ENCODE measurements at regions not wholly inside any gene's neighbourhood (a gene's known extent, or its start where the extent isn't known, plus 50 kb on each side); places are given as distances from the start of the nearest gene placed in this dataset.
"Not testable (repeated sequence)": the region's sequence is repeated elsewhere in the genome, so short reads cannot be mapped to it uniquely, and the experiment has no call there.

GRCh38 chr14:59004012-59004411, 184.5 kb upstream of the DAAM1 start:
- Histone ChIP-seq H3K36me3 (ENCODE audit: control insufficient read depth, insufficient read depth, low read length) (no peaks in the 10 kb centered on the region), H3K9ac (ENCODE audit: extremely low read depth, low read length, poor library complexity, severe bottlenecking) (no peak overlapping the region), H3K27ac (ENCODE audit: low read depth, low read length) (no peak overlapping the region), H3K9me3 (ENCODE audit: control insufficient read depth, low read length) (no peaks in the 10 kb centered on the region), H3K4me3 (ENCODE audit: low read length) (no peak overlapping the region), H3K27me3 (ENCODE audit: control insufficient read depth, insufficient read depth, low read length, poor library complexity, severe bottlenecking) (no peaks in the 10 kb centered on the region), H3K4me1 (ENCODE audit: control insufficient read depth, insufficient read depth, low read length) (no peaks in the 10 kb centered on the region)
- no peak overlapping the region for H3K27ac Mint-ChIP-seq
- no peaks in the 10 kb centered on the region for H3K4me1 Mint-ChIP-seq
- peak; percentile 48 for TF ChIP-seq CTCF (conservative IDR thresholded peaks at IDR 0.05)
- no peak for DNase-seq
- H3K36me3 Mint-ChIP-seq (ENCODE audit: low read depth) = no peaks in the 10 kb centered on the region
- WGBS, 2 experiments (ENCODE audit: insufficient coverage in 1 of 2, insufficient read length in 1 of 2) = 91 to 100% methylated on average over 1 to 2 of the region's 2 CpGs
- H3K9me3 Mint-ChIP-seq = peaks cover 3% of the 10 kb centered on the region
- H3K27me3 Mint-ChIP-seq (ENCODE audit: insufficient read depth) = no peaks in the 10 kb centered on the region
- no peak overlapping the region for H3K4me3 Mint-ChIP-seq

- not testable (repeated sequence) for DNase-seq; H3K9me3 ChIP-seq (ENCODE audit: control insufficient read depth, low read length); H3K27me3 Mint-ChIP-seq (ENCODE audit: insufficient read depth); H3K27ac Mint-ChIP-seq; H3K4me3 ChIP-seq (ENCODE audit: low read length); H3K4me1 ChIP-seq (ENCODE audit: control insufficient read depth, insufficient read depth, low read length); H3K27me3 ChIP-seq (ENCODE audit: control insufficient read depth, insufficient read depth, low read length, poor library complexity, severe bottlenecking); H3K4me1 Mint-ChIP-seq; H3K9ac ChIP-seq (ENCODE audit: extremely low read depth, low read length, poor library complexity, severe bottlenecking); H3K9me3 Mint-ChIP-seq; H3K36me3 ChIP-seq (ENCODE audit: control insufficient read depth, insufficient read depth, low read length); H3K4me3 Mint-ChIP-seq; H3K36me3 Mint-ChIP-seq (ENCODE audit: low read depth); H3K27ac ChIP-seq (ENCODE audit: low read depth, low read length)
- WGBS, 2 experiments (ENCODE audit: insufficient coverage in 1 of 2, insufficient read length in 1 of 2) = 93% methylated on average over 3 of the region's 4 CpGs; no CpG with 5 or more reads in 1 of the 2 experiments
Observed at GRCh38 chr14:59006179-59006578, 182.3 kb upstream of the DAAM1 start.

- Histone ChIP-seq H3K4me1 (ENCODE audit: control insufficient read depth, insufficient read depth, low read length) (no peaks in the 10 kb centered on the region), H3K4me3 (ENCODE audit: low read length) (no peak overlapping the region), H3K36me3 (ENCODE audit: control insufficient read depth, insufficient read depth, low read length) (no peaks in the 10 kb centered on the region), H3K9ac (ENCODE audit: extremely low read depth, low read length, poor library complexity, severe bottlenecking) (no peak overlapping the region), H3K9me3 (ENCODE audit: control insufficient read depth, low read length) (peaks cover 8% of the 10 kb centered on the region), H3K27ac (ENCODE audit: low read depth, low read length) (no peak overlapping the region), H3K27me3 (ENCODE audit: control insufficient read depth, insufficient read depth, low read length, poor library complexity, severe bottlenecking) (no peaks in the 10 kb centered on the region)
- Mint-ChIP-seq H3K9me3 (peaks cover 10% of the 10 kb centered on the region), H3K27me3 (ENCODE audit: insufficient read depth) (peaks cover 2% of the 10 kb centered on the region), H3K4me1 (no peaks in the 10 kb centered on the region), H3K36me3 (ENCODE audit: low read depth) (no peaks in the 10 kb centered on the region), H3K4me3 (no peak overlapping the region), H3K27ac (no peak overlapping the region)
- no peak for TF ChIP-seq CTCF (conservative IDR thresholded peaks at IDR 0.05)
- no peak for DNase-seq
Observed at GRCh38 chr14:59009967-59010366, 178.5 kb upstream of the DAAM1 start.

GRCh38 chr14:59013672-59014298, 174.7 kb upstream of the DAAM1 start:
- H3K9ac ChIP-seq (ENCODE audit: extremely low read depth, low read length, poor library complexity, severe bottlenecking) = no peak overlapping the region
- no peak overlapping the region for H3K27ac Mint-ChIP-seq
- peaks cover 8% of the 10 kb centered on the region for H3K4me1 Mint-ChIP-seq
- no peak overlapping the region for H3K4me3 ChIP-seq (ENCODE audit: low read length)
- no peak overlapping the region for H3K4me3 Mint-ChIP-seq
- TF ChIP-seq CTCF (conservative IDR thresholded peaks at IDR 0.05) = no peak
- no peak overlapping the region for H3K27ac ChIP-seq (ENCODE audit: low read depth, low read length)
- no peaks in the 10 kb centered on the region for H3K36me3 ChIP-seq (ENCODE audit: control insufficient read depth, insufficient read depth, low read length)
- H3K9me3 Mint-ChIP-seq = peaks cover 10% of the 10 kb centered on the region
- no peaks in the 10 kb centered on the region for H3K27me3 ChIP-seq (ENCODE audit: control insufficient read depth, insufficient read depth, low read length, poor library complexity, severe bottlenecking)
- peaks cover 2% of the 10 kb centered on the region for H3K27me3 Mint-ChIP-seq (ENCODE audit: insufficient read depth)
- peaks cover 8% of the 10 kb centered on the region for H3K9me3 ChIP-seq (ENCODE audit: control insufficient read depth, low read length)
- H3K36me3 Mint-ChIP-seq (ENCODE audit: low read depth) = no peaks in the 10 kb centered on the region
- peaks cover 7% of the 10 kb centered on the region for H3K4me1 ChIP-seq (ENCODE audit: control insufficient read depth, insufficient read depth, low read length)
- 91 to 97% methylated on average over 7 of the region's 7 CpGs for WGBS, 2 experiments (ENCODE audit: insufficient coverage in 1 of 2, insufficient read length in 1 of 2)
- no peak for DNase-seq

Measured in endodermal cell (in vitro differentiated cells).